Heart left ventricle (tissue), 16 donors: ENCODE measurements at regions not wholly inside any gene's neighbourhood (a gene's known extent, or its start where the extent isn't known, plus 50 kb on each side); places are given as distances from the start of the nearest gene placed in this dataset.

Experiments used
- ATAC-seq, 4 donors: fragments of 200-7000 bp; cut with Tn5 transposase; one replicate each; pipeline ENCODE4 v1.9.1; 2020 to 2022; ENCODE audit warnings: moderate library complexity in 4 of 4, mild to moderate bottlenecking in 3 of 4, moderate number of reproducible peaks in 1 of 4
- DNase-seq, 5 donors: peaks; one replicate each; pipeline ENCODE4 v3.0.0-alpha.2; 2020
- H3K27ac ChIP-seq, 12 donors: fragments of 200-600 bp; sonication (generic) in 4 of 12; one replicate each; pipeline versions ENCODE4 v1.5.0 to v1.8.0; 2016 to 2022; ENCODE audit warnings: mild to moderate bottlenecking in 2 of 12
- H3K27me3 ChIP-seq, 9 donors: fragments of 200-600 bp; sonication (generic) in 2 of 9; one replicate each; pipeline versions ENCODE4 v1.5.1 to v1.8.0; 2016 to 2022; ENCODE audit warnings: mild to moderate bottlenecking in 3 of 9
- H3K36me3 ChIP-seq, 9 donors: fragments of 200-600 bp; sonication (generic) in 2 of 9; one replicate each; pipeline versions ENCODE4 v1.5.0 to v1.8.0; 2018 to 2022; ENCODE audit warnings: mild to moderate bottlenecking in 2 of 9
- H3K4me1 ChIP-seq, 12 donors: fragments of 200-600 bp; sonication (generic) in 4 of 12; one replicate each; pipeline versions ENCODE4 v1.5.0 to v1.8.0; 2016 to 2022; ENCODE audit warnings: mild to moderate bottlenecking in 3 of 12
- H3K4me3 ChIP-seq, 12 donors: fragments of 200-600 bp; sonication (generic) in 4 of 12; one replicate each; pipeline versions ENCODE4 v1.5.0 to v1.8.0; 2017 to 2022; ENCODE audit warnings: mild to moderate bottlenecking in 9 of 12, moderate library complexity in 4 of 12
- H3K9me3 ChIP-seq, 12 donors: fragments of 200-600 bp; sonication (generic) in 4 of 12; one replicate each; pipeline versions ENCODE4 v1.5.0 to v1.8.0; 2016 to 2022; ENCODE audit warnings: mild to moderate bottlenecking in 1 of 12
- CTCF ChIP-seq, 12 donors: fragments of 200-600 bp; sonication (generic) in 4 of 12; IDR thresholded peaks; one replicate each; pipeline versions ENCODE4 v1.5.0 to v1.8.0; 2018 to 2022; ENCODE audit warnings: antibody characterized with exemption in 12 of 12, mild to moderate bottlenecking in 5 of 12
- POLR2A ChIP-seq, 2 donors: fragments of 450-650 bp; IDR thresholded peaks; one replicate each; pipeline ENCODE4 v1.6.1; 2017; ENCODE audit warnings: antibody characterized with exemption in 2 of 2, mild to moderate bottlenecking in 2 of 2, moderate library complexity in 2 of 2
- WGBS, 4 donors: extraction: QIAGEN DNeasy Blood & Tissue Kit in 2 of 4; methylation state at CpG; one replicate each; pipeline versions ENCODE4 v1.1.5 to v1.1.7; 2013 to 2018; 5-methylcytosine and 5-hydroxymethylcytosine counted together
- intact Hi-C, 10 donors: fragments of 100-400 bp; cut with DNase I; formaldehyde crosslinking; loops; one replicate each; pipeline versions ENCODE4 v1.11.1 to v1.14.2; 2022
- donor health status: ischemic (EF 13 %, LVEDD 7.1; RV severe dilation, severe dysfunction).
- donor health status: healthy with polysubstance abuse.
- donor health status: DM: no; HTN: yes; CAD: no.
- donor health status: DM: no; HTN: no; CAD: no.
- donor health status: ischemic (EF 25% LVEDD 6.9; RV normal size, moderate dysfunction).
- donor health status: ischemic (EF 25% LVEDD 5.7; RV mildly dilated, moderate dysfunction).
- donor health status: healthy.
- donor health status: DM: yes; HTN: yes; CAD: no.
- donor health status: ischemic (EF 35%, LVEDD 5.7; RV mildly dilated, moderate dysfunction).
- donor health status: nonischemic (EF 11% LVEDD 7.7; RV severe dilation, severe dysfunction).
- donor health status: DM: yes; HTN: yes; CAD: no.
- donor health status: PGD.
- donor health status: ischemic (EF 29% LVEDD 5.4; RV normal size, mild dysfunction).
- donor health status: nonischemic (EF 23%, LVEDD 6.1; RV moderate dilation, normal function).

- intact Hi-C loops: no loop called here
- Histone ChIP-seq H3K4me1 (no peaks in the 10 kb centered on the region), H3K9me3 (peaks cover 0 to 4% (median 0%) of the 10 kb centered on the region in 12 donors), H3K27me3 (no peaks in the 10 kb centered on the region), H3K36me3 (no peaks in the 10 kb centered on the region), H3K4me3 (no peak overlapping the region), H3K27ac (no peak overlapping the region)
- 92 to 96% (median 94%) methylated on average over 2 of the region's 2 CpGs for WGBS, 4 donors
- TF ChIP-seq CTCF (IDR thresholded peaks at IDR 0.05) (no peak), POLR2A (IDR thresholded peaks at IDR 0.05) (no peak)
- no peak for ATAC-seq
- no peak for DNase-seq
Measured at GRCh38 chr21:24369278-24369677, 1238.0 kb downstream of the MRPL39 start.

GRCh38 chr21:24367936-24368335 lies 1239.3 kb downstream of the MRPL39 start:
- ATAC-seq: no peak
- no peaks in the 10 kb centered on the region for H3K27me3 ChIP-seq
- TF ChIP-seq CTCF (IDR thresholded peaks at IDR 0.05) (no peak), POLR2A (IDR thresholded peaks at IDR 0.05) (no peak)
- no peaks in the 10 kb centered on the region for H3K36me3 ChIP-seq
- intact Hi-C loops: no loop called here
- H3K9me3 ChIP-seq: no peaks in the 10 kb centered on the region
- no peak overlapping the region for H3K4me3 ChIP-seq
- no peaks in the 10 kb centered on the region for H3K4me1 ChIP-seq
- DNase-seq: no peak
- H3K27ac ChIP-seq: no peak overlapping the region

- H3K4me3 ChIP-seq: no peak overlapping the region
- peaks cover 0 to 1% (median 0%) of the 10 kb centered on the region in 12 donors for H3K9me3 ChIP-seq
- no peaks in the 10 kb centered on the region for H3K36me3 ChIP-seq
- no peak for DNase-seq
- no peak overlapping the region for H3K27ac ChIP-seq
- H3K27me3 ChIP-seq: no peaks in the 10 kb centered on the region
- WGBS, 4 donors: 85 to 90% (median 88%) methylated on average over 7 of the region's 7 CpGs
- H3K4me1 ChIP-seq: no peaks in the 10 kb centered on the region
- ATAC-seq: no peak
- TF ChIP-seq CTCF (IDR thresholded peaks at IDR 0.05): no peak
- TF ChIP-seq POLR2A (IDR thresholded peaks at IDR 0.05): no peak
- intact Hi-C loops: no loop called here
Measured at GRCh38 chr21:24353492-24353891, 1253.8 kb downstream of the MRPL39 start.

GRCh38 chr21:24339406-24339805 lies 1267.9 kb downstream of the MRPL39 start:
- intact Hi-C loops: no loop called here
- no peak for TF ChIP-seq POLR2A (IDR thresholded peaks at IDR 0.05)
- no peak for TF ChIP-seq CTCF (IDR thresholded peaks at IDR 0.05)
- ATAC-seq: no peak
- H3K27me3 ChIP-seq: no peaks in the 10 kb centered on the region
- DNase-seq: no peak
- H3K4me3 ChIP-seq: no peak overlapping the region
- no peak overlapping the region for H3K27ac ChIP-seq
- peaks cover 0 to 6% (median 0%) of the 10 kb centered on the region in 12 donors for H3K9me3 ChIP-seq
- no peaks in the 10 kb centered on the region for H3K4me1 ChIP-seq
- H3K36me3 ChIP-seq: no peaks in the 10 kb centered on the region
- 56 to 67% (median 63%) methylated on average over 2 of the region's 2 CpGs for WGBS, 4 donors
